ENCODE measurements at regions not wholly inside any gene's neighbourhood (a gene's known extent, or its start where the extent isn't known, plus 50 kb on each side); places are given as distances from the start of the nearest gene placed in this dataset.

- H3K27ac Mint-ChIP-seq, result peak overlapping the region; percentile 21
- DNase-seq (no peak), ATAC-seq (no peak)
- peaks cover 42% of the 10 kb centered on the region for H3K4me1 Mint-ChIP-seq (ENCODE audit: low read depth)
- no peaks in the 10 kb centered on the region for H3K36me3 Mint-ChIP-seq (ENCODE audit: low read depth)
- no peak for TF ChIP-seq CTCF (IDR thresholded peaks at IDR 0.05)
- intact Hi-C loops (cut with micrococcal nuclease), result loop anchor here (5.0 to 10.0 kb wide), 3 partner anchors 118 to 392 kb away; no protein-coding TSS in a partner anchor
- H3K4me3 Mint-ChIP-seq, result no peak overlapping the region
- H3K27me3 Mint-ChIP-seq, result peaks cover 5% of the 10 kb centered on the region
- H3K9me3 Mint-ChIP-seq, result no peaks in the 10 kb centered on the region
- ChIA-PET CTCF (interaction anchor here (1.0 to 3.2 kb wide), 6 partner anchors 10 to 397 kb away, joined by 3 to 19 read pairs (median 6); no protein-coding TSS in a partner anchor), POLR2A (interaction anchor here (0.6 to 2.2 kb wide), 3 partner anchors 116 to 397 kb away, joined by 3 to 8 read pairs (median 6); no protein-coding TSS in a partner anchor)
These were observed 233.6 kb downstream of the SYK start for GRCh38 chr9:91034976-91035824.

GRCh38 chr9:91035825-91036208 lies 234.2 kb downstream of the SYK start:
- ChIA-PET POLR2A (interaction anchor here (1.2 kb wide), 1 partner anchor 115 kb away, joined by 8 read pairs; no protein-coding TSS in a partner anchor), CTCF (interaction anchor here (2.9 to 3.2 kb wide), 2 partner anchors 121 to 397 kb away, joined by 14 to 19 read pairs; no protein-coding TSS in a partner anchor)
- H3K4me3 Mint-ChIP-seq, result no peak overlapping the region
- peaks cover 5% of the 10 kb centered on the region for H3K27me3 Mint-ChIP-seq
- ATAC-seq, result no peak
- TF ChIP-seq CTCF (IDR thresholded peaks at IDR 0.05), result no peak
- peaks cover 2% of the 10 kb centered on the region for H3K36me3 Mint-ChIP-seq (ENCODE audit: low read depth)
- no peaks in the 10 kb centered on the region for H3K9me3 Mint-ChIP-seq
- peaks cover 48% of the 10 kb centered on the region for H3K4me1 Mint-ChIP-seq (ENCODE audit: low read depth)
- intact Hi-C loops (cut with micrococcal nuclease), result loop anchor here (2.0 to 10.0 kb wide), 3 partner anchors 157 to 391 kb away; no protein-coding TSS in a partner anchor
- peak overlapping the region; percentile 21 for H3K27ac Mint-ChIP-seq
- DNase-seq, result no peak

GRCh38 chr9:91036356-91036755 lies 234.7 kb downstream of the SYK start:
- ATAC-seq (no peak), DNase-seq (no peak)
- H3K4me3 Mint-ChIP-seq, result no peak overlapping the region
- no peak for TF ChIP-seq CTCF (IDR thresholded peaks at IDR 0.05)
- H3K4me1 Mint-ChIP-seq (ENCODE audit: low read depth), result peaks cover 52% of the 10 kb centered on the region
- ChIA-PET POLR2A (interaction anchor here (1.2 to 1.7 kb wide), 3 partner anchors 63 to 115 kb away, joined by 5 to 8 read pairs (median 8); no protein-coding TSS in a partner anchor), CTCF (interaction anchor here (1.1 to 3.2 kb wide), 12 partner anchors 19 to 400 kb away, joined by 3 to 15 read pairs (median 4); no protein-coding TSS in a partner anchor)
- H3K27me3 Mint-ChIP-seq, result peaks cover 5% of the 10 kb centered on the region
- intact Hi-C loops (cut with micrococcal nuclease), result loop anchor here (2.0 to 10.0 kb wide), 3 partner anchors 156 to 391 kb away; no protein-coding TSS in a partner anchor
- H3K36me3 Mint-ChIP-seq (ENCODE audit: low read depth), result peaks cover 2% of the 10 kb centered on the region
- no peak overlapping the region for H3K27ac Mint-ChIP-seq
- H3K9me3 Mint-ChIP-seq, result no peaks in the 10 kb centered on the region

GRCh38 chr9:91036826-91037510 lies 235.3 kb downstream of the SYK start:
- H3K36me3 Mint-ChIP-seq (ENCODE audit: low read depth), result peaks cover 2% of the 10 kb centered on the region
- CTCF ChIA-PET, result interaction anchor here (0.7 to 2.0 kb wide), 23 partner anchors 13 to 399 kb away, joined by 3 to 15 read pairs (median 4); no protein-coding TSS in a partner anchor
- TF ChIP-seq CTCF (IDR thresholded peaks at IDR 0.05), result peak; percentile 74
- peak overlapping the region; percentile 69 for H3K27ac Mint-ChIP-seq
- peaks cover under 1% of the 10 kb centered on the region for H3K27me3 Mint-ChIP-seq
- peak; percentile 89 for ATAC-seq
- H3K4me3 Mint-ChIP-seq, result peak overlapping the region; percentile 37
- no peaks in the 10 kb centered on the region for H3K9me3 Mint-ChIP-seq
- peaks cover 52% of the 10 kb centered on the region for H3K4me1 Mint-ChIP-seq (ENCODE audit: low read depth)
- intact Hi-C loops (cut with micrococcal nuclease), result loop anchor here (2.0 to 10.0 kb wide), 3 partner anchors 156 to 390 kb away; no protein-coding TSS in a partner anchor
- DNase-seq, result peak; percentile 85
- POLR2A ChIA-PET, result interaction anchor here (0.9 to 1.7 kb wide), 6 partner anchors 63 to 253 kb away, joined by 3 to 8 read pairs (median 4); no protein-coding TSS in a partner anchor

Measured in activated CD8-positive, alpha-beta T cell treated with anti-CD3 and anti-CD28 coated beads for 36 hours (primary cell).